SK-N-SH (cell line): ENCODE measurements at regions not wholly inside any gene's neighbourhood (a gene's known extent, or its start where the extent isn't known, plus 50 kb on each side); places are given as distances from the start of the nearest gene placed in this dataset.

ENCODE experiments used
- CHD2 ChIP-seq: fragments of 150-350 bp; IDR thresholded peaks from 2 replicates; pipeline ENCODE4 v1.6.1; 2018; ENCODE audit warnings: low read length; ENCODE audit not compliant: partially characterized antibody
- EP300 ChIP-seq, 2 experiments: IDR thresholded peaks; 2 replicates each; pipeline versions ENCODE4 v1.4.0 to v1.6.1; 2012; ENCODE audit warnings: borderline replicate concordance in 1 of 2, low read depth in 1 of 2, low read length in 1 of 2
- EZH2phosphoT487 ChIP-seq: fragments of 200-600 bp; sonication (generic); IDR thresholded peaks from 2 replicates; pipeline ENCODE4 v1.6.1; 2017; ENCODE audit warnings: low read depth, mixed run types, mild to moderate bottlenecking, antibody characterized with exemption, moderate library complexity, borderline replicate concordance
- GABPA ChIP-seq: IDR thresholded peaks from 2 replicates; pipeline ENCODE4 v1.4.0; 2012; ENCODE audit warnings: low read depth, mild to moderate bottlenecking
- GATA2 ChIP-seq: sonication (generic); formaldehyde crosslinking; IDR thresholded peaks from 2 replicates; pipeline ENCODE4 v1.5.0; 2020; ENCODE audit warnings: mild to moderate bottlenecking, missing genetic modification reagents
- JUND ChIP-seq: IDR thresholded peaks from 2 replicates; pipeline ENCODE4 v1.4.0; 2012
- MXI1 ChIP-seq: IDR thresholded peaks from 2 replicates; pipeline ENCODE4 v1.6.1; 2012; ENCODE audit warnings: mild to moderate bottlenecking, low read depth, low read length, improper control_type of control experiment
- POLR2AphosphoS5 ChIP-seq: IDR thresholded peaks from 2 replicates; pipeline ENCODE4 v1.6.1; 2012; ENCODE audit warnings: low read depth, low read length
- RAD21 ChIP-seq: IDR thresholded peaks from 2 replicates; pipeline ENCODE4 v1.6.1; 2012; ENCODE audit warnings: mild to moderate bottlenecking, low read length
- RFX5 ChIP-seq: IDR thresholded peaks from 2 replicates; pipeline ENCODE4 v1.6.1; 2012; ENCODE audit warnings: mild to moderate bottlenecking, improper control_type of control experiment, low read length
- TAF1 ChIP-seq: IDR thresholded peaks from 2 replicates; pipeline ENCODE4 v1.6.1; 2012; ENCODE audit warnings: low read depth, mild to moderate bottlenecking, low read length, moderate library complexity, borderline replicate concordance
- USF2 ChIP-seq: fragments of 150-350 bp; IDR thresholded peaks from 2 replicates; pipeline ENCODE4 v1.6.1; 2017; ENCODE audit warnings: antibody characterized with exemption, low read length, low read depth, borderline replicate concordance
- TF ChIP-seq, protein P1 (sequence below): fragments of 200-600 bp; sonication (generic); IDR thresholded peaks from 2 replicates; pipeline ENCODE4 v1.6.1; 2017; ENCODE audit warnings: antibody characterized with exemption, mild to moderate bottlenecking, moderate library complexity

- no peak for TF ChIP-seq EP300 (IDR thresholded peaks at IDR 0.05; ENCODE audit: borderline replicate concordance in 1 of 2, low read depth in 1 of 2, low read length in 1 of 2)
- TF ChIP-seq EZH2phosphoT487: no peak
- TF ChIP-seq, protein P1, sequence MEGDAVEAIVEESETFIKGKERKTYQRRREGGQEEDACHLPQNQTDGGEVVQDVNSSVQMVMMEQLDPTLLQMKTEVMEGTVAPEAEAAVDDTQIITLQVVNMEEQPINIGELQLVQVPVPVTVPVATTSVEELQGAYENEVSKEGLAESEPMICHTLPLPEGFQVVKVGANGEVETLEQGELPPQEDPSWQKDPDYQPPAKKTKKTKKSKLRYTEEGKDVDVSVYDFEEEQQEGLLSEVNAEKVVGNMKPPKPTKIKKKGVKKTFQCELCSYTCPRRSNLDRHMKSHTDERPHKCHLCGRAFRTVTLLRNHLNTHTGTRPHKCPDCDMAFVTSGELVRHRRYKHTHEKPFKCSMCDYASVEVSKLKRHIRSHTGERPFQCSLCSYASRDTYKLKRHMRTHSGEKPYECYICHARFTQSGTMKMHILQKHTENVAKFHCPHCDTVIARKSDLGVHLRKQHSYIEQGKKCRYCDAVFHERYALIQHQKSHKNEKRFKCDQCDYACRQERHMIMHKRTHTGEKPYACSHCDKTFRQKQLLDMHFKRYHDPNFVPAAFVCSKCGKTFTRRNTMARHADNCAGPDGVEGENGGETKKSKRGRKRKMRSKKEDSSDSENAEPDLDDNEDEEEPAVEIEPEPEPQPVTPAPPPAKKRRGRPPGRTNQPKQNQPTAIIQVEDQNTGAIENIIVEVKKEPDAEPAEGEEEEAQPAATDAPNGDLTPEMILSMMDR: no peak
- TF ChIP-seq MXI1: no peak
- TF ChIP-seq TAF1: no peak
- no peak for TF ChIP-seq POLR2AphosphoS5
- no peak for TF ChIP-seq JUND
- TF ChIP-seq GABPA: no peak
- TF ChIP-seq RFX5: no peak
- no peak for TF ChIP-seq GATA2
- no peak for TF ChIP-seq RAD21
- no peak for TF ChIP-seq CHD2
- TF ChIP-seq USF2: no peak
Measured at GRCh38 chr2:21443494-21444105, 319.8 kb downstream of the TDRD15 start.
